HFFc6 (cell line): ENCODE measurements at regions not wholly inside any gene's neighbourhood (a gene's known extent, or its start where the extent isn't known, plus 50 kb on each side); places are given as distances from the start of the nearest gene placed in this dataset.

Experiments used
- DNase-seq: peaks from one replicate; pipeline ENCODE4 v3.0.0-alpha.2; 2018
- H3K27ac Mint-ChIP-seq: 2 replicates; pipeline ENCODE4 v1.8.0; 2020; ENCODE audit warnings: mild to moderate bottlenecking, mixed read lengths
- H3K27me3 Mint-ChIP-seq: 2 replicates; pipeline ENCODE4 v1.8.0; 2021; ENCODE audit warnings: mild to moderate bottlenecking, moderate library complexity, mixed read lengths; ENCODE audit not compliant: insufficient read depth
- H3K36me3 Mint-ChIP-seq: 2 replicates; pipeline ENCODE4 v1.8.0; 2021; ENCODE audit warnings: low read depth, mixed read lengths
- H3K4me1 Mint-ChIP-seq: 2 replicates; pipeline ENCODE4 v1.8.0; 2020; ENCODE audit warnings: low read depth, mixed read lengths
- H3K4me3 Mint-ChIP-seq: 2 replicates; pipeline ENCODE4 v1.8.0; 2020; ENCODE audit warnings: mild to moderate bottlenecking, moderate library complexity, mixed read lengths
- H3K9me3 Mint-ChIP-seq: 2 replicates; pipeline ENCODE4 v1.8.0; 2020; ENCODE audit warnings: mild to moderate bottlenecking, mixed read lengths
- TF ChIP-seq, protein P1 (sequence below): fragments of 200-600 bp; sonication (generic); IDR thresholded peaks from 2 replicates; pipeline ENCODE4 v1.5.0; 2021; ENCODE audit warnings: antibody characterized with exemption, mild to moderate bottlenecking

DNA sequence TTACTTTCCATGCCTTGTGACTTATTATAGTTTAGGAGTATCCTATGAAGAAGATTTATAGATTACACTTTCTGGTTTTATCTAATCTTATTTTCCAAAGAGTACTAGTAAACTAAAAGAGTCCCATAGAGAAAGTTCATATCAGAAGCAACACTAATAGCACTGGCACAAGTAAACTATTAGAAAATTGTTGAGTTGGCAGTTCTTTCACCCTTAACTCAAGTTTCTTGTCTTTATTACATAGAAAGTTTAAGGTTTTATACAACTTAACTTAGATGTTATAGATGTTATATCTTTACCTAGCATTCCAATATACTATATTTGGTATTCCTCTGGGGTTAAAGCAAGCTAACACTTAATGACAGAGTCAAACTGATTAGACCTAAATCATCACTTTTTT, 437.8 kb upstream of the ARRDC3 start:
- Mint-ChIP-seq H3K36me3 (no peaks in the 10 kb centered on the region), H3K4me3 (no peak overlapping the region), H3K27me3 (no peaks in the 10 kb centered on the region), H3K9me3 (peaks cover 31% of the 10 kb centered on the region), H3K4me1 (no peaks in the 10 kb centered on the region), H3K27ac (no peak overlapping the region)
- no peak for DNase-seq
- TF ChIP-seq, protein P1, sequence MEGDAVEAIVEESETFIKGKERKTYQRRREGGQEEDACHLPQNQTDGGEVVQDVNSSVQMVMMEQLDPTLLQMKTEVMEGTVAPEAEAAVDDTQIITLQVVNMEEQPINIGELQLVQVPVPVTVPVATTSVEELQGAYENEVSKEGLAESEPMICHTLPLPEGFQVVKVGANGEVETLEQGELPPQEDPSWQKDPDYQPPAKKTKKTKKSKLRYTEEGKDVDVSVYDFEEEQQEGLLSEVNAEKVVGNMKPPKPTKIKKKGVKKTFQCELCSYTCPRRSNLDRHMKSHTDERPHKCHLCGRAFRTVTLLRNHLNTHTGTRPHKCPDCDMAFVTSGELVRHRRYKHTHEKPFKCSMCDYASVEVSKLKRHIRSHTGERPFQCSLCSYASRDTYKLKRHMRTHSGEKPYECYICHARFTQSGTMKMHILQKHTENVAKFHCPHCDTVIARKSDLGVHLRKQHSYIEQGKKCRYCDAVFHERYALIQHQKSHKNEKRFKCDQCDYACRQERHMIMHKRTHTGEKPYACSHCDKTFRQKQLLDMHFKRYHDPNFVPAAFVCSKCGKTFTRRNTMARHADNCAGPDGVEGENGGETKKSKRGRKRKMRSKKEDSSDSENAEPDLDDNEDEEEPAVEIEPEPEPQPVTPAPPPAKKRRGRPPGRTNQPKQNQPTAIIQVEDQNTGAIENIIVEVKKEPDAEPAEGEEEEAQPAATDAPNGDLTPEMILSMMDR: no peak

GRCh38 chr5:91816681-91817080, 433.6 kb upstream of the ARRDC3 start:
- Mint-ChIP-seq H3K27me3 (no peaks in the 10 kb centered on the region), H3K4me3 (no peak overlapping the region), H3K9me3 (peaks cover 25% of the 10 kb centered on the region), H3K36me3 (no peaks in the 10 kb centered on the region; the same call in 1 of the 2 replicates), H3K4me1 (no peaks in the 10 kb centered on the region), H3K27ac (no peak overlapping the region)
- DNase-seq: no peak
- TF ChIP-seq, protein P1: no peak

DNA sequence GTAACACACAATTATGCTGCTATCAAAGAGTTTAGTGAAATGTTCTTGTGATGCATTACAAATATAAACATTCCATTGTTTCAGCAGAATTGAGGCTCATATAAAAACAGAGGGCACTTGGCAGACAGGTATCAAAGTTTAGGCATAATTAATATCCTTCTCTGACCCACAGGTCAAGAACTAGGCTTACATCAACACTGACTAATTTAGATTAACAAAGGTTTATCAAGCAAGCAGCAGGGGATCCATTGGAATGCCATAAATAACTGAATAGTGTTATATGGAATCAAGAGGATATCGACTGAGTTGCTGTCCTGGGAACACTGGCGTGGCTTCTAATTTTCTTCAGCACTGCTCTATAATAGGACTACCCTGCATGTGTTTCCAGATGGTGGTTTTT, 414.5 kb upstream of the ARRDC3 start:
- Mint-ChIP-seq H3K36me3 (peaks cover 6% of the 10 kb centered on the region; the same call in 1 of the 2 replicates), H3K4me3 (no peak overlapping the region)

DNA sequence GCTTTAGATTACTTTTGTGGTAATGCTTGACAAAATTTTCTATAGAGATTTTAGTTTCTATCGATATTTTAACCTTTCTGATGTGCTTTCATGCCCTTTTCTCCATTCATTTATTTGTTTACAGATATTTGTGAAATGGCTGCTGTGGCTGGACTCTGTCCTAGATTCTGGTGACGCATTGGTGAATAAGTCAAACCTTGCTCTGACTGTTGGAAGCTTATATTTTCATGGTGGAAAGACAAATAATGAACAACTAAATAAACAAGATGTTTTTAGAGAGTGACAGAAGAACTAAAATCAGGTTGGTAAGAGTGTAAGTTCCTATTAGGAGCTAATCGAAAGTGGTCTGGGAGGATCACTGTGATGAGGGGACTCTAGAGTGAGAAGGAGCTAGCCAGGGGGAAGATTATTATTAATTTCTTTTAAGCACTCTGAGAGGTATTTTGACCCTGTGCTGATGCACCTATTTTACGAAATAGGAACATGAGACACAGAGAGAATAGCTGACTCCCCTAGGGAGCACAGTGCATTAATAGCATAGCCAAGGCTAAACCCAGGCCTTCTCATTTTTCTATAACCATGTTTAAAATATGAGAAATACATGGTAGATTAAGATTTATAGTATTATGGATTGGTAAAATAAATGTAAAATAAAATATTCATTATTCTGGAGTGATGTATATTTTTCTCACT, 411.9 kb upstream of the ARRDC3 start:
- H3K4me3 Mint-ChIP-seq: no peak overlapping the region
- H3K4me1 Mint-ChIP-seq: no peaks in the 10 kb centered on the region
- H3K9me3 Mint-ChIP-seq: peaks cover 27% of the 10 kb centered on the region
- DNase-seq: no peak
- H3K27ac Mint-ChIP-seq: no peak overlapping the region
- no peaks in the 10 kb centered on the region for H3K36me3 Mint-ChIP-seq
- TF ChIP-seq, protein P1: no peak
- H3K27me3 Mint-ChIP-seq: no peaks in the 10 kb centered on the region; the same call in 1 of the 2 replicates

More for the DNA sequence above, 414.5 kb upstream of the ARRDC3 start:
- Mint-ChIP-seq H3K9me3 (peaks cover 46% of the 10 kb centered on the region), H3K27ac (no peak overlapping the region), H3K4me1 (no peaks in the 10 kb centered on the region), H3K27me3 (no peaks in the 10 kb centered on the region; the same call in none of the 2 replicates)
- TF ChIP-seq, protein P1: no peak
- DNase-seq: no peak

DNA sequence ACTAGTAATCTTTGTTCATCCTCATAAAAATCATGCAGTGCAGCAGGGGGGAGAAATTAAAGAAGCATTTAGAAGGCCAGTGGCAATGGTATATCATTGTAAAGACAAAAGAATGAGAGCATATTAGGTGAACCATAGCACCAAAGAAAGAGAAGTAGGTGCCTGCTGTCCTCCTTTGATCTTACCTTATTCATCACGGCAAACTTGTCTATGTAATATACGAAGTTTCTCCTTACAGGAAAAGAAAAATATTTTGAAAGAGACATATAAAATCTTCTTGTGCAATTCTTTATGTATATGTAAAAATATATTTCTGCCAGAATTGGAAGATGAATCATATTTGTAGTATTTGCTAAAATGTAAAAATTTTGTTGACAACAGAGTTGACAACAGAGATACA, 411.3 kb upstream of the ARRDC3 start:
- peaks cover 27% of the 10 kb centered on the region for H3K9me3 Mint-ChIP-seq
- no peak for DNase-seq
- no peak overlapping the region for H3K4me3 Mint-ChIP-seq
- TF ChIP-seq, protein P1: no peak
- H3K27me3 Mint-ChIP-seq: no peaks in the 10 kb centered on the region; the same call in 1 of the 2 replicates
- H3K4me1 Mint-ChIP-seq: no peaks in the 10 kb centered on the region
- no peak overlapping the region for H3K27ac Mint-ChIP-seq
- H3K36me3 Mint-ChIP-seq: no peaks in the 10 kb centered on the region
